ENCODE measurements at regions not wholly inside any gene's neighbourhood (a gene's known extent, or its start where the extent isn't known, plus 50 kb on each side); places are given as distances from the start of the nearest gene placed in this dataset.

DNA sequence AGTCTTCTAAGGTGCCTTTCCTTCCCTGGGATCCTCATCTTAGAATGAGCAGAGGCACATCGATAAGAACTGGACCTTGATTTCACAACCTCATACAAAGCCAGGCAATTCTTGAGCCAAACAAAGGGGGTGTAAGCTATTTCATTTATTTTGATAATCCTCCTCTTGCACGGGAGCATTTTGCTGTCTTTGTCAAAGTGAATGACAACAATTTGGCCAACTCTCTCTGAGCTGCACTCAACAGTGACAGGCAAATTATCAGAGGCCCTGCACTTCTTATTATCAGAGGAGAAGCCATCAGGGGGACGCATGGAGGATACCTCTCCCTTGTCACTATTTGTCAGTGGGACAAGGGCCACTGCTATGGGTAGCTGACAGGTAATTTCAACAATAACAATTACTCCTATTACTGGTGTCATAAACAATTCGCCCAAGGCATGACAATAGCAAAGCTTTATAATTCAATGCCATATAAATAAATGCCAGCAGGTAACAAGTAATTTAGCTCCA lies 260.4 kb downstream of the MEIS1 start:
- Histone ChIP-seq H3K4me1 (ENCODE audit: control insufficient read depth in 2 of 2, insufficient read depth in 2 of 2, low read length in 2 of 2) (no peaks in the 10 kb centered on the region), H3K36me3 (ENCODE audit: control insufficient read depth in 2 of 3, insufficient read depth in 3 of 3, low read length in 3 of 3) (no peaks in the 10 kb centered on the region), H3K27ac (ENCODE audit: low read depth, low read length) (no peak overlapping the region), H3K27me3 (ENCODE audit: control insufficient read depth in 2 of 2, insufficient read depth in 2 of 2, low read length in 2 of 2) (no peaks in the 10 kb centered on the region), H3K4me3 (ENCODE audit: low read length) (no peak overlapping the region), H3K9me3 (ENCODE audit: control insufficient read depth in 2 of 3, low read length in 3 of 3) (no peaks in the 10 kb centered on the region)
- Mint-ChIP-seq H3K4me3 (no peak overlapping the region), H3K27ac (no peak overlapping the region), H3K36me3 (no peaks in the 10 kb centered on the region), H3K9me3 (no peaks in the 10 kb centered on the region), H3K27me3 (no peaks in the 10 kb centered on the region), H3K4me1 (no peaks in the 10 kb centered on the region)
- intact Hi-C loops (cut with micrococcal nuclease): no loop called here
- ATAC-seq (no peak), DNase-seq (no peak)
- ChIA-PET POLR2A (no interaction called here), CTCF (no interaction called here)

DNA sequence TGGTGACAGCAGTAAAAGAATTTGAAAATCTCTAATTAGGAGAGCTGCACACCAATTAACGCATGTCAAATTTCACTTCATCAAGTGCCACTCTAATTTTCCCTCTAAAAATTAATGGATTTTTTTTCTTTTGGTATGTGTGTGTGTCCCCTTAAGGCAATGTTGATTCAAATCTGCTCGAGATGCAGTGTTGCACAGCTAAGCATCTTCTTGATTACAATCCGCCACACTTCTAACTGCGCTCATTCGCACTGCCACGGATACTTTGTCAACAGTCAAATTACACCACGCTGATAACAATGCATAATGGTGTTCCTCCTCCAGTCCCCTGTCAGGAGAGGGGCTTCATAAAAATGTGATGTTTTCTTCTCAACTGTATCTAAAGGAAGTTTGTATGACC lies 261.4 kb downstream of the MEIS1 start:
- H3K27me3 ChIP-seq (ENCODE audit: control insufficient read depth in 2 of 2, insufficient read depth in 2 of 2, low read length in 2 of 2): no peaks in the 10 kb centered on the region
- Mint-ChIP-seq H3K9me3 (no peaks in the 10 kb centered on the region), H3K4me3 (no peak overlapping the region), H3K27me3 (no peaks in the 10 kb centered on the region), H3K27ac (no peak overlapping the region), H3K4me1 (no peaks in the 10 kb centered on the region), H3K36me3 (no peaks in the 10 kb centered on the region)
- ChIA-PET POLR2A (no interaction called here), CTCF (no interaction called here)
- H3K4me3 ChIP-seq (ENCODE audit: low read length): no peak overlapping the region
- no peak for DNase-seq
- ATAC-seq: no peak
- no peaks in the 10 kb centered on the region for H3K4me1 ChIP-seq (ENCODE audit: control insufficient read depth in 2 of 2, insufficient read depth in 2 of 2, low read length in 2 of 2)
- no peaks in the 10 kb centered on the region for H3K36me3 ChIP-seq (ENCODE audit: control insufficient read depth in 2 of 3, insufficient read depth in 3 of 3, low read length in 3 of 3)
- intact Hi-C loops (cut with micrococcal nuclease): no loop called here
- H3K27ac ChIP-seq (ENCODE audit: low read depth, low read length): no peak overlapping the region
- H3K9me3 ChIP-seq (ENCODE audit: control insufficient read depth in 2 of 3, low read length in 3 of 3): no peaks in the 10 kb centered on the region

DNA sequence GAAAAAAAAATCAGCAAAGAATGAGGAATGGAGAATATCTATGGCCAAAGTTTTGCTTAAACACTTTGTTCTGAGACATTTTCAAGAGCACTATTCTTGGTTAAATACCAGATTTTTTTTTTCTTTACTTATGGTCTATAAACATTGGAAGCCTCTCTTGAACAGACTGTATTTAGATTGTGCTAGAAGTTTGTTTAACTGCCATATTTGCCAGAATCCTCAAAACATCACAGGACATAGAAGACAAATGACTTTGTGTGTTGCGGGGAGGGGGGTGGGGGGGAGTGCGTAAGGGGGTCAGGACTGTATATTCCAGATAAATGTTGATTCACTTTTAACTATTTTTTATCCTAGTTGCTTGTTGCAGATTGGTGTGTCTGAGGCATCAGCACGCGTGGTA lies 262.0 kb downstream of the MEIS1 start:
- DNase-seq (no peak), ATAC-seq (no peak)
- H3K4me1 Mint-ChIP-seq: no peaks in the 10 kb centered on the region
- ChIA-PET CTCF (no interaction called here), POLR2A (no interaction called here)
- H3K27ac Mint-ChIP-seq: no peak overlapping the region
- Histone ChIP-seq H3K4me3 (ENCODE audit: low read length) (no peak overlapping the region), H3K9me3 (ENCODE audit: control insufficient read depth in 2 of 3, low read length in 3 of 3) (no peaks in the 10 kb centered on the region), H3K4me1 (ENCODE audit: control insufficient read depth in 2 of 2, insufficient read depth in 2 of 2, low read length in 2 of 2) (no peaks in the 10 kb centered on the region), H3K27ac (ENCODE audit: low read depth, low read length) (no peak overlapping the region), H3K36me3 (ENCODE audit: control insufficient read depth in 2 of 3, insufficient read depth in 3 of 3, low read length in 3 of 3) (no peaks in the 10 kb centered on the region), H3K27me3 (ENCODE audit: control insufficient read depth in 2 of 2, insufficient read depth in 2 of 2, low read length in 2 of 2) (no peaks in the 10 kb centered on the region)
- H3K9me3 Mint-ChIP-seq: no peaks in the 10 kb centered on the region
- intact Hi-C loops (cut with micrococcal nuclease): no loop called here
- no peaks in the 10 kb centered on the region for H3K27me3 Mint-ChIP-seq
- no peaks in the 10 kb centered on the region for H3K36me3 Mint-ChIP-seq
- no peak overlapping the region for H3K4me3 Mint-ChIP-seq

DNA sequence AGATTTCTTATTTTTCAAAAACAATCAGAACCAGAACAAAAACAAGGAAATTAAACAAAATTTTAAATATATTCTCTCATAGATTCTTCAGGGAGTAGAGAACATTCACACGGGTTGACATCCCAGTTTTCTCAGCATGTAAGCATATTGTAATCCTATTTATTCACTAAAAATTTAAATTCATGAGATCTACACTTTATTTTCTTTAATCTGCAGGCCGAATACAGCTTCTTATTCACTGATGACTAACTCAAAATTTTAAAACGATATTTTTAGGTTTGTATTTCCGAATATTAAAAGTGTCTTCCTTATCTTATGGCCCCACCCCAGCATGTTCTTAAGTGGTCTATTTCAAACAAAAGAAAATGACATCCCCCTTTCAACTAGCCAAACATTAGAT lies 262.4 kb downstream of the MEIS1 start:
- Histone ChIP-seq H3K36me3 (ENCODE audit: control insufficient read depth in 2 of 3, insufficient read depth in 3 of 3, low read length in 3 of 3) (no peaks in the 10 kb centered on the region), H3K9me3 (ENCODE audit: control insufficient read depth in 2 of 3, low read length in 3 of 3) (no peaks in the 10 kb centered on the region), H3K4me1 (ENCODE audit: control insufficient read depth in 2 of 2, insufficient read depth in 2 of 2, low read length in 2 of 2) (no peaks in the 10 kb centered on the region), H3K27me3 (ENCODE audit: control insufficient read depth in 2 of 2, insufficient read depth in 2 of 2, low read length in 2 of 2) (no peaks in the 10 kb centered on the region), H3K27ac (ENCODE audit: low read depth, low read length) (no peak overlapping the region), H3K4me3 (ENCODE audit: low read length) (no peak overlapping the region)
- no peaks in the 10 kb centered on the region for H3K27me3 Mint-ChIP-seq
- H3K36me3 Mint-ChIP-seq: no peaks in the 10 kb centered on the region
- ATAC-seq (no peak), DNase-seq (no peak)
- H3K4me1 Mint-ChIP-seq: no peaks in the 10 kb centered on the region
- intact Hi-C loops (cut with micrococcal nuclease): no loop called here
- H3K9me3 Mint-ChIP-seq: no peaks in the 10 kb centered on the region
- no peak overlapping the region for H3K27ac Mint-ChIP-seq
- no peak overlapping the region for H3K4me3 Mint-ChIP-seq
- CTCF ChIA-PET: no interaction called here
- POLR2A ChIA-PET: no interaction called here

DNA sequence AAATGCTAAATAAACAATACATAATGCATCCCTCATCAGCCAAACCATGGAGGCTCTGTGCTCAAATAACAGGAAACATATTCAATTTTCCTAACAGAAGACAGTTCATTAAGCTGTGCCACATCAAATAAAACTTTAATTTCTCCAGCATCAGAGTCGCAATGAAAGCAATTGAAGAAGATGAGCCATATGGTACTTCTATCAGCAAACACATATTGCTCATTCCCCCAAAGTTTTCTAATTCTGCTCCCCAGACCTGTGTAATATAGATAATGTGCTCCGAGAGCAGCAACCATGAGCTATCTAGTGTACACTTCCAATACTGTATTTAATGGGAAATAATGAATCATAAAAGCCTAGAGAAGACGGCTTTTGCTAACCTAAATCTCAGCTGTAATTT lies 263.2 kb downstream of the MEIS1 start:
- CTCF ChIA-PET: no interaction called here

DNA sequence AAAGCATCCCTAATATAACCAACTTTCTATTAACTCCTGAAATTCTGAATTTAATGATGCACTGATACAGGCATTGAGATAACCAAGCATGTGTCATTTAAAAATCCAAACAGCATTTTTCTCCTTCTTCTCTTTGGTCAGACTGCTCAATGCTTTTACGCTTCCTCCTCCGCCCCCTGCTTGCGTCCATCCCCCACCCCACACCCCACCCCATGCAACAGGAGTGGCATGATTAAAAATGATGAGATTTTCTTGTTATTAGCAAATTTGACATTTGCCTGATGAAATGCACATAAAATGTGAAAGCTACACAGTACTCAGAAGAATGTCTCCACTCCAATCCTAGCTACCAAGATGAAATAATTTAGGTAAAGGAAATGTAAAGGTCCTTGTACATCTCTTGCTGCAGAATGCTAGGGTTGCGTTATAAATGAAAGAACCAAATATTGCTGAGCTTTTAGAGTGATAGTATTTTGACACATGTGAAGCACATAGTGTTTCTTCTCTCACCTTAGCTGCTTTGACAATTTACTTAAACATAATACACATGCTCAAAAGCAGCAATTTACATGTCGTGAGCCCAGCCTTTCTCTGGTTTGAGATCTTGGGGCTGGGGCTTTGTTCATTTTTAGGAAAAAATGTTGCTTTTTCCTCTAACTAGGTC lies 263.8 kb downstream of the MEIS1 start:
- no peaks in the 10 kb centered on the region for H3K36me3 Mint-ChIP-seq
- no peaks in the 10 kb centered on the region for H3K27me3 ChIP-seq (ENCODE audit: control insufficient read depth in 2 of 2, insufficient read depth in 2 of 2, low read length in 2 of 2)
- no peaks in the 10 kb centered on the region for H3K27me3 Mint-ChIP-seq
- no peak for DNase-seq
- no peak overlapping the region for H3K27ac ChIP-seq (ENCODE audit: low read depth, low read length)
- no peaks in the 10 kb centered on the region for H3K36me3 ChIP-seq (ENCODE audit: control insufficient read depth in 2 of 3, insufficient read depth in 3 of 3, low read length in 3 of 3)
- no peaks in the 10 kb centered on the region for H3K4me1 ChIP-seq (ENCODE audit: control insufficient read depth in 2 of 2, insufficient read depth in 2 of 2, low read length in 2 of 2)
- H3K9me3 ChIP-seq (ENCODE audit: control insufficient read depth in 2 of 3, low read length in 3 of 3): no peaks in the 10 kb centered on the region
- ChIA-PET CTCF (no interaction called here), POLR2A (no interaction called here)
- no peak overlapping the region for H3K27ac Mint-ChIP-seq
- no peak for ATAC-seq
- H3K4me3 Mint-ChIP-seq: no peak overlapping the region
- H3K4me3 ChIP-seq (ENCODE audit: low read length): no peak overlapping the region
- intact Hi-C loops (cut with micrococcal nuclease): no loop called here
- no peaks in the 10 kb centered on the region for H3K4me1 Mint-ChIP-seq
- H3K9me3 Mint-ChIP-seq: no peaks in the 10 kb centered on the region

More for the DNA sequence above, 263.2 kb downstream of the MEIS1 start:
- Histone ChIP-seq H3K4me3 (ENCODE audit: low read length) (no peak overlapping the region), H3K4me1 (ENCODE audit: control insufficient read depth in 2 of 2, insufficient read depth in 2 of 2, low read length in 2 of 2) (no peaks in the 10 kb centered on the region), H3K27me3 (ENCODE audit: control insufficient read depth in 2 of 2, insufficient read depth in 2 of 2, low read length in 2 of 2) (no peaks in the 10 kb centered on the region), H3K9me3 (ENCODE audit: control insufficient read depth in 2 of 3, low read length in 3 of 3) (no peaks in the 10 kb centered on the region), H3K27ac (ENCODE audit: low read depth, low read length) (no peak overlapping the region), H3K36me3 (ENCODE audit: control insufficient read depth in 2 of 3, insufficient read depth in 3 of 3, low read length in 3 of 3) (no peaks in the 10 kb centered on the region)
- Mint-ChIP-seq H3K27me3 (no peaks in the 10 kb centered on the region), H3K4me1 (no peaks in the 10 kb centered on the region), H3K36me3 (no peaks in the 10 kb centered on the region), H3K27ac (no peak overlapping the region), H3K9me3 (no peaks in the 10 kb centered on the region), H3K4me3 (no peak overlapping the region)
- DNase-seq (no peak), ATAC-seq (no peak)
- intact Hi-C loops (cut with micrococcal nuclease): no loop called here
- POLR2A ChIA-PET: no interaction called here

DNA sequence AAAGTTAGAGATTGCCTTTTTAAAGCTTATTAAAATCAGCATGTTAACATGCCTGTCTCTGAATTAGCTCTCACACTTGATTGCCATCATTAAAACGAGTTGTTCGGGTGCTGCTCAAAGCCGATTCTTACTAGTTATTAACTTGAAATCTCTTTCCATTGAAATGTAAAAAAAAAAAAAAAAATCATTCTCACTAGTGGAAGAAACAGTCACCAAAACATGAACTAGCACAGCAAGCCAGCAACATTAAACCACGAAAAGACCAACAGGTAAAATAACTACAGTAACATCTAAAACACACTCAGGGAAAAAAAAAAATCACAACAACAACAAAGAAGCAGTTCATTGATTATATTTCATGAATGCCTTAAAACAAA lies 264.5 kb downstream of the MEIS1 start:
- intact Hi-C loops (cut with micrococcal nuclease): no loop called here
- ATAC-seq: no peak
- Histone ChIP-seq H3K27ac (ENCODE audit: low read depth, low read length) (no peak overlapping the region), H3K27me3 (ENCODE audit: control insufficient read depth in 2 of 2, insufficient read depth in 2 of 2, low read length in 2 of 2) (no peaks in the 10 kb centered on the region), H3K36me3 (ENCODE audit: control insufficient read depth in 2 of 3, insufficient read depth in 3 of 3, low read length in 3 of 3) (no peaks in the 10 kb centered on the region), H3K4me1 (ENCODE audit: control insufficient read depth in 2 of 2, insufficient read depth in 2 of 2, low read length in 2 of 2) (no peaks in the 10 kb centered on the region), H3K4me3 (ENCODE audit: low read length) (no peak overlapping the region), H3K9me3 (ENCODE audit: control insufficient read depth in 2 of 3, low read length in 3 of 3) (no peaks in the 10 kb centered on the region)
- Mint-ChIP-seq H3K36me3 (no peaks in the 10 kb centered on the region), H3K9me3 (no peaks in the 10 kb centered on the region), H3K4me3 (no peak overlapping the region), H3K27ac (no peak overlapping the region), H3K27me3 (no peaks in the 10 kb centered on the region), H3K4me1 (no peaks in the 10 kb centered on the region)
- ChIA-PET CTCF (no interaction called here), POLR2A (no interaction called here)
- DNase-seq: no peak
